Esophagus muscularis mucosa (tissue), 4 donors: ENCODE measurements at regions not wholly inside any gene's neighbourhood (a gene's known extent, or its start where the extent isn't known, plus 50 kb on each side); places are given as distances from the start of the nearest gene placed in this dataset.

ENCODE experiments used
- DNase-seq: peaks from one replicate; pipeline ENCODE4 v3.0.0-alpha.2; 2017; ENCODE audit errors: extremely low spot score
- H3K27ac ChIP-seq, 4 donors: fragments of 200-600 bp; sonication (generic); replicated peaks in 1 of 4; 1 replicate in 3 of 4; 2 replicates in 1 of 4; pipeline ENCODE4 v1.5.1; 2016 to 2019; ENCODE audit warnings: mild to moderate bottlenecking in 1 of 4
- H3K27me3 ChIP-seq, 4 donors: fragments of 200-600 bp; sonication (generic); one replicate each; pipeline versions ENCODE4 v1.5.1 to v1.6.0; 2016 to 2019
- H3K36me3 ChIP-seq, 4 donors: fragments of 200-600 bp; sonication (generic); one replicate each; pipeline ENCODE4 v1.5.1; 2016 to 2019
- H3K4me1 ChIP-seq, 4 donors: fragments of 200-600 bp; sonication (generic); one replicate each; pipeline ENCODE4 v1.5.1; 2016 to 2019
- H3K4me3 ChIP-seq, 4 donors: fragments of 200-600 bp; sonication (generic); 1 replicate in 2 of 4; 2 replicates in 2 of 4; pipeline ENCODE4 v1.5.1; 2016 to 2019; ENCODE audit warnings: mild to moderate bottlenecking in 4 of 4, moderate library complexity in 1 of 4
- H3K9me3 ChIP-seq, 4 donors: fragments of 200-600 bp; sonication (generic); 1 replicate in 3 of 4; 2 replicates in 1 of 4; pipeline ENCODE4 v1.5.1; 2016 to 2019
- EP300 ChIP-seq: sonication (generic); formaldehyde crosslinking; IDR thresholded peaks from one replicate; pipeline ENCODE4 v1.6.1; 2017; ENCODE audit warnings: antibody characterized with exemption
- POLR2A ChIP-seq: fragments of 450-650 bp; IDR thresholded peaks from one replicate; pipeline ENCODE4 v1.6.1; 2017; ENCODE audit warnings: antibody characterized with exemption, moderate library complexity, mild to moderate bottlenecking, low read depth
- POLR2AphosphoS5 ChIP-seq, 2 donors: sonication (generic); formaldehyde crosslinking; IDR thresholded peaks; one replicate each; pipeline ENCODE4 v1.6.1; 2017; ENCODE audit warnings: antibody characterized with exemption in 2 of 2
- WGBS: methylation state at CpG from one replicate; pipeline ENCODE4 v1.1.5; 2018; 5-methylcytosine and 5-hydroxymethylcytosine counted together
- intact Hi-C: fragments of 100-400 bp; cut with DNase I; formaldehyde crosslinking; loops from one replicate; pipeline ENCODE4 v1.15.1; 2023
- TF ChIP-seq, protein P1 (sequence below), 3 experiments: fragments of 200-600 bp in 2 of 3; fragments of 450-650 bp in 1 of 3; sonication (generic) in 2 of 3; IDR thresholded peaks; one replicate each; pipeline ENCODE4 v1.5.1; 2017 to 2019; ENCODE audit warnings: antibody characterized with exemption in 3 of 3, mild to moderate bottlenecking in 2 of 3, moderate library complexity in 1 of 3

DNA sequence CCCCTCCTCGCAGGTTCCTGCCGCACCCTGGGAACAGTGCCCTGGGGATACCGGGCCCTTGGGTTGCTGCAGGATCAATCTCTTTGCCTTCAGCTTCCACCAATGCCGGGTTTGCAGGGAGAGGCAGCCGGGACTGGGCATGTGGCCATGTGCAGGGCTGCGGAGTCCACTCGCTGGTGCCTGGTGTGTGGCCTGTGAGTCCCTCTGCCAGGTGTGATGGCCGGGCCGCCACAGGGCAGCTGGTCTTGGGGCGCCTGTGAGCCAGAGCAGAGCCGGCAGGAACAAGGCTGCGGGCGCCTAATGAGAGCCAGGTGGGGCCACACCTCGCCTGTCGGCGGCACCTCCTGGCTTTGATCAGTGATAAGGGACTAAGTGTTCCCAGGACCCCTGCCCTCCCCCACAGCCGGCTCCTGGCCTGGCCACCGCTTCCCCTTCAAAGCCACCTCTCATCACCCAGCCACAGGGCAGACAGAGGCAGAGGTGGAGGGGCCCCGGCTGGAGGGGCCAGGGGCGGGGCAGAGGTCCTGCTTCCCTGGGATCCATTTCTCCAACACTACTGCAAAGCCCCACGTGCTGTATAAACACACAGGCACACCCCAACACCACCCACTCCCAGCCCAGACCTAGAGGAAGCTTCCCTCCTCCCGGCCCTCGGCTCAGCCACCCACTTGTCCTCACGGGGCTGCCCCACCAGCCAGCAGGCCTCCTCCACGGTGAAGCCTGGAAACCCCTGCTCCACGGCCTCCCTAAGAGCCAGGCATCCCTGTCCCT is 132.7 kb downstream of the CPZ start:
- DNase-seq, result no peak
- no peaks in the 10 kb centered on the region for H3K36me3 ChIP-seq
- 40% methylated on average over 11 of the region's 26 CpGs for WGBS
- intact Hi-C loops, result no loop called here
- H3K9me3 ChIP-seq, result no peaks in the 10 kb centered on the region
- H3K27ac ChIP-seq, result no peak overlapping the region
- H3K27me3 ChIP-seq, result peaks cover 0 to 64% (median 8%) of the 10 kb centered on the region in 4 donors
- no peak for TF ChIP-seq POLR2A
- no peak for TF ChIP-seq EP300
- TF ChIP-seq POLR2AphosphoS5 (IDR thresholded peaks at IDR 0.05), result no peak
- TF ChIP-seq, protein P1, sequence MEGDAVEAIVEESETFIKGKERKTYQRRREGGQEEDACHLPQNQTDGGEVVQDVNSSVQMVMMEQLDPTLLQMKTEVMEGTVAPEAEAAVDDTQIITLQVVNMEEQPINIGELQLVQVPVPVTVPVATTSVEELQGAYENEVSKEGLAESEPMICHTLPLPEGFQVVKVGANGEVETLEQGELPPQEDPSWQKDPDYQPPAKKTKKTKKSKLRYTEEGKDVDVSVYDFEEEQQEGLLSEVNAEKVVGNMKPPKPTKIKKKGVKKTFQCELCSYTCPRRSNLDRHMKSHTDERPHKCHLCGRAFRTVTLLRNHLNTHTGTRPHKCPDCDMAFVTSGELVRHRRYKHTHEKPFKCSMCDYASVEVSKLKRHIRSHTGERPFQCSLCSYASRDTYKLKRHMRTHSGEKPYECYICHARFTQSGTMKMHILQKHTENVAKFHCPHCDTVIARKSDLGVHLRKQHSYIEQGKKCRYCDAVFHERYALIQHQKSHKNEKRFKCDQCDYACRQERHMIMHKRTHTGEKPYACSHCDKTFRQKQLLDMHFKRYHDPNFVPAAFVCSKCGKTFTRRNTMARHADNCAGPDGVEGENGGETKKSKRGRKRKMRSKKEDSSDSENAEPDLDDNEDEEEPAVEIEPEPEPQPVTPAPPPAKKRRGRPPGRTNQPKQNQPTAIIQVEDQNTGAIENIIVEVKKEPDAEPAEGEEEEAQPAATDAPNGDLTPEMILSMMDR (IDR thresholded peaks at IDR 0.05), result no peak
- H3K4me3 ChIP-seq, result no peak overlapping the region
- no peaks in the 10 kb centered on the region for H3K4me1 ChIP-seq

DNA sequence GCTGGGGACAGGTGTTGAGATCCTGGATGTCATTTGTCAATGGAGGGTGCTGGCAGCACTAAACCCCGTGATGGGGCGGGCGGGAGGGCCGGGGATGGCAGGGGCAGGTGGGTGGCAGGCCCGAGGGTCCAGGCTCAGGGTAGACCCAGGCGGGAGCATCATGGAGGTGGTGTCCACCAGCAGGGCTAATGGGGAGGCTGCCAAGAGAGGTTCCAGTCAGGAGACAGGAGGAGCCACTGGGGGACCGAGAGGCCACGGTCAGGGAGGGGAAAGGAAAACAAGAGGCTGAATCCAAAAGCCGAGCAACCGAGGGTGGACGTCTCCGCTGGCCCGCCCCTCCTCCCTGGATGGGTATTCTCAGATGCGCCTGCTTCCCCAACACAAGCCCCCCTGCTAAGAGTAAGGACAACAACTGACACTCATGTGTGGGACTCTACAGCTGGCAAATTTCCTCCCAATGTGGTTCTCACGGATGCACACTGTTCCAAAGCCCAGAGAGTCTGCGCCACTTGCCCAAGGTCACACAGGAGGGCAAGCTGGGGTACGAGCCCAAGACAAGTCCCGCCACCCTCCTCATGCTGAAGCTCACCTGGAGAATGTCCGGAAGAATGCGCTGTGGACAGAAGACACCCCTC is 132.0 kb downstream of the CPZ start:
- Histone ChIP-seq H3K36me3 (no peaks in the 10 kb centered on the region), H3K4me1 (no peaks in the 10 kb centered on the region), H3K9me3 (peaks cover 0 to under 1% (median 0%) of the 10 kb centered on the region in 4 donors), H3K27me3 (peaks cover 0 to 65% (median 8%) of the 10 kb centered on the region in 4 donors), H3K4me3 (no peak overlapping the region), H3K27ac (no peak overlapping the region)
- TF ChIP-seq POLR2AphosphoS5 (IDR thresholded peaks at IDR 0.05) (no peak), EP300 (no peak), POLR2A (no peak)
- TF ChIP-seq, protein P1 (IDR thresholded peaks at IDR 0.05), result no peak
- 41% methylated on average over 14 of the region's 20 CpGs for WGBS
- intact Hi-C loops, result no loop called here
- DNase-seq, result no peak

DNA sequence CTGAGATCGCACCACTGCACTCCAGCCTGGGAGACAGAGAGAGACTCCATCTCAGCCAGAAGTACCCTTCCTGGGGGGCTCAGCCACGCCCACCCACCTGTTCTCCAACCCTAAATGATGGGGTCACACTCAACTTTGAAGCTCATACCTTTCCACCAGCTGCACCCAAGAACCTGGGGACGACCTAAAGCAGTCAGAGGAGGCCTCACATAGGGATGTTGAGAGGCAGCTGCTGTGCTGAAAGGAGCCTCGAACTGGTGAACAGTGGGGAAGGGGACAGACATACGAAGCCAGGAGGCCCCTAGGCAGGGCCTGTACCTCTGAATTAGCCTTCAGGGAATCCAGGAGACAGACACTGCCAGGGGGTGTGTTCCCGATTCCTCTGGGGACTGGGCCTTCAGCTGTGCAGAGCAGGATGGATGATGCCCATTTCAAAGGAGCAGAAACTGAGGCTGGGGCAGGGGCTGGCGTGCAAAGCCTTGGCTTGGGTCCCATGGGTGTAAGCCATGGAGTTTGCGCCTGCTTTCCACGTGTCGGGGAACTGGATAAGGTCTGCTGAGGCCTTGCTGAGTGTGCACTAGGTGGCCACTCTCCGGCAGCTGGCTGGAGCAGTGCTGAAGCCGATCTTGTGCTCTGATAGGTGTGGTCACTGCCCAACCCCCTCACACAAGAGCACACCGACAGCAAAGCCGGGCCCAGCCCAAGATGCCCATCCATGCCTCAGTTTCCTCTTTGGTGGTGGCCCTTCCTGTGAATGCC is 130.8 kb downstream of the CPZ start:
- WGBS, result 68% methylated on average over 11 of the region's 14 CpGs
- H3K9me3 ChIP-seq, result peaks cover 0 to 6% (median 0%) of the 10 kb centered on the region in 4 donors
- H3K36me3 ChIP-seq, result no peaks in the 10 kb centered on the region
- intact Hi-C loops, result no loop called here
- H3K4me1 ChIP-seq, result no peaks in the 10 kb centered on the region
- no peak overlapping the region for H3K4me3 ChIP-seq
- no peak overlapping the region for H3K27ac ChIP-seq
- peaks cover 0 to 64% (median 8%) of the 10 kb centered on the region in 4 donors for H3K27me3 ChIP-seq
- no peak for DNase-seq
- TF ChIP-seq, protein P1 (IDR thresholded peaks at IDR 0.05), result no peak
- no peak for TF ChIP-seq POLR2AphosphoS5 (IDR thresholded peaks at IDR 0.05)

DNA sequence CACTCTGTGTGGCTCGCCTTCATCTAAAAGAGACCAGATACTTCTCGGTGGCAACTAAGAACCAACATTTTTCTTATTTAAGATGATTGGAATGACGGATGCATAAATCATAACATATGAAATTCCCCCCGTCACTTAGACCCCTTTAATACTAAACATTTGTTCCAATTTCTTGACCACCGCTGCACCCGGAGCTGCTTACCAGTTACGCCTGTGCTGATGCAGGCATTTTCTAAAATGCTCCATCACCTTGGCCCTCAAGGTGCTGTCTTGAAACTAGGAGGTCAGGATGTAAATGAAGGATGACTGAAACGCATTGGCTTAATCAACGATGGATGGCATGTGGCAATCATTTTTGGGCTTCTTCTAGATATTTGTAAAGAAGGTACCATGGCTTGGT is 130.0 kb downstream of the CPZ start:
- H3K9me3 ChIP-seq, result peaks cover 0 to 6% (median 0%) of the 10 kb centered on the region in 4 donors
- intact Hi-C loops, result no loop called here
- no peak for DNase-seq
- no peak for TF ChIP-seq POLR2A
- no peak for TF ChIP-seq EP300
- TF ChIP-seq, protein P1 (IDR thresholded peaks at IDR 0.05), result no peak
- TF ChIP-seq POLR2AphosphoS5 (IDR thresholded peaks at IDR 0.05), result no peak
- no peaks in the 10 kb centered on the region for H3K36me3 ChIP-seq
- H3K27ac ChIP-seq, result no peak overlapping the region
- no peaks in the 10 kb centered on the region for H3K4me1 ChIP-seq
- no peak overlapping the region for H3K4me3 ChIP-seq
- WGBS, result 88% methylated on average over 9 of the region's 9 CpGs
- peaks cover 0 to 55% (median 8%) of the 10 kb centered on the region in 4 donors for H3K27me3 ChIP-seq
